Ramos (cell line): ENCODE measurements at regions not wholly inside any gene's neighbourhood (a gene's known extent, or its start where the extent isn't known, plus 50 kb on each side); places are given as distances from the start of the nearest gene placed in this dataset.

Experiments
- in situ Hi-C: fragments of 300-500 bp; cut with MboI; formaldehyde crosslinking; loops from one replicate; pipeline ENCODE4 v1.14.3; 2022; ENCODE audit warnings: low sequenced_read_pairs; ENCODE audit not compliant: unreplicated experiment

GRCh38 chr2:120984046-120984445, 248.4 kb downstream of the GLI2 start:
- in situ Hi-C loops, result no loop called here

GRCh38 chr2:120984452-120985173, 248.9 kb downstream of the GLI2 start:
- in situ Hi-C loops, result no loop called here

GRCh38 chr2:120985174-120985996, 249.7 kb downstream of the GLI2 start:
- in situ Hi-C loops, result no loop called here

GRCh38 chr2:120985997-120986651, 250.5 kb downstream of the GLI2 start:
- in situ Hi-C loops, result no loop called here

- in situ Hi-C loops, result no loop called here
Observed at GRCh38 chr2:120986898-120987650, 251.4 kb downstream of the GLI2 start.

- in situ Hi-C loops, result no loop called here
Observed at GRCh38 chr2:120988051-120988699, 252.5 kb downstream of the GLI2 start.

GRCh38 chr2:120988700-120989511, 253.2 kb downstream of the GLI2 start:
- in situ Hi-C loops, result no loop called here

GRCh38 chr2:120989512-120990441, 254.1 kb downstream of the GLI2 start:
- in situ Hi-C loops, result no loop called here

GRCh38 chr2:120990451-120990871, 254.8 kb downstream of the GLI2 start:
- in situ Hi-C loops, result no loop called here

GRCh38 chr2:120991441-120991840, 255.8 kb downstream of the GLI2 start:
- in situ Hi-C loops, result no loop called here

- in situ Hi-C loops, result no loop called here
Observed at GRCh38 chr2:120992791-120993555, 257.3 kb downstream of the GLI2 start.

GRCh38 chr2:120993661-120994060, 258.0 kb downstream of the GLI2 start:
- in situ Hi-C loops, result no loop called here

- in situ Hi-C loops, result no loop called here
Observed at GRCh38 chr2:120994301-120994995, 258.8 kb downstream of the GLI2 start.

- in situ Hi-C loops, result no loop called here
Observed at GRCh38 chr2:120995152-120995551, 259.5 kb downstream of the GLI2 start.

GRCh38 chr2:120995656-120996190, 260.1 kb downstream of the GLI2 start:
- in situ Hi-C loops, result no loop called here

GRCh38 chr2:120999377-121000097, 263.9 kb downstream of the GLI2 start:
- in situ Hi-C loops, result no loop called here
